ENCODE measurements at regions not wholly inside any gene's neighbourhood (a gene's known extent, or its start where the extent isn't known, plus 50 kb on each side); places are given as distances from the start of the nearest gene placed in this dataset.
A peak's percentile ranks its signal among the peaks of the same experiment; 100 is the strongest.
"Not testable (repeated sequence)": the region's sequence is repeated elsewhere in the genome, so short reads cannot be mapped to it uniquely, and the experiment has no call there.

GRCh38 chr1:70490153-70490552, 79.1 kb downstream of the CTH start:
- Histone ChIP-seq H3K27ac (no peak overlapping the region), H3K4me1 (replicated peaks in 1 of 2) (no peaks in the 10 kb centered on the region), H3K4me3 (no peak overlapping the region)
- WGBS, 10 experiments = 23 to 100% (median 74%) methylated on average over 1 of the region's 1 CpG
- no peak for ATAC-seq (replicated peaks in 6 of 8)
- in situ Hi-C loops (cut with MboI; ENCODE audit: low pct_unique_long_range_greater_than_20kb in 2 of 9, low sequenced_read_pairs in 9 of 9, unreplicated experiment in 9 of 9) = loop anchor here in 1 of 9 experiments (25.0 kb wide), 1 partner anchor 228 kb away; no protein-coding TSS in a partner anchor

GRCh38 chr1:70495370-70495769, 84.3 kb downstream of the CTH start:
- in situ Hi-C loops (cut with MboI; ENCODE audit: low pct_unique_long_range_greater_than_20kb in 2 of 9, low sequenced_read_pairs in 9 of 9, unreplicated experiment in 9 of 9) = loop anchor here in 1 of 9 experiments (25.0 kb wide), 1 partner anchor 233 kb away; no protein-coding TSS in a partner anchor
- H3K4me3 ChIP-seq = no peak overlapping the region
- no peak for ATAC-seq (replicated peaks in 6 of 8)
- 38 to 88% (median 59%) methylated on average over 1 to 2 of the region's 2 CpGs; no CpG with 5 or more reads in 1 of the 10 experiments for WGBS, 10 experiments
- peaks cover 0 to 5% of the 10 kb centered on the region in 2 donors for H3K4me1 ChIP-seq (replicated peaks in 1 of 2)
- no peak overlapping the region for H3K27ac ChIP-seq

GRCh38 chr1:70496181-70496580, 85.1 kb downstream of the CTH start:
- Histone ChIP-seq H3K4me1 (replicated peaks in 1 of 2) (peaks cover 0 to 5% of the 10 kb centered on the region in 2 donors), H3K4me3 (no peak overlapping the region), H3K27ac (no peak overlapping the region)
- WGBS, 10 experiments = 55 to 100% (median 76%) methylated on average over 1 to 2 of the region's 2 CpGs
- ATAC-seq (replicated peaks in 6 of 8) = no peak
- in situ Hi-C loops (cut with MboI; ENCODE audit: low pct_unique_long_range_greater_than_20kb in 2 of 9, low sequenced_read_pairs in 9 of 9, unreplicated experiment in 9 of 9) = loop anchor here in 1 of 9 experiments (25.0 kb wide), 1 partner anchor 234 kb away; no protein-coding TSS in a partner anchor

GRCh38 chr1:70497152-70497551, 86.1 kb downstream of the CTH start:
- H3K4me1 ChIP-seq (replicated peaks in 1 of 2) = peaks cover 0 to 7% of the 10 kb centered on the region in 2 donors
- in situ Hi-C loops (cut with MboI; ENCODE audit: low pct_unique_long_range_greater_than_20kb in 2 of 9, low sequenced_read_pairs in 9 of 9, unreplicated experiment in 9 of 9) = loop anchor here in 1 of 9 experiments (25.0 kb wide), 1 partner anchor 235 kb away; no protein-coding TSS in a partner anchor
- WGBS, 10 experiments = 35 to 92% (median 70%) methylated on average over 1 to 3 of the region's 3 CpGs; no CpG with 5 or more reads in 2 of the 10 experiments
- ATAC-seq (replicated peaks in 6 of 8) = no peak
- no peak overlapping the region for H3K27ac ChIP-seq
- H3K4me3 ChIP-seq = no peak overlapping the region

GRCh38 chr1:70498666-70499065, 87.6 kb downstream of the CTH start:
- no peak for ATAC-seq (replicated peaks in 6 of 8)
- Histone ChIP-seq H3K4me3 (no peak overlapping the region), H3K27ac (no peak overlapping the region), H3K4me1 (replicated peaks in 1 of 2) (peaks cover 0 to 9% of the 10 kb centered on the region in 2 donors)
- in situ Hi-C loops (cut with MboI; ENCODE audit: low pct_unique_long_range_greater_than_20kb in 2 of 9, low sequenced_read_pairs in 9 of 9, unreplicated experiment in 9 of 9) = loop anchor here in 1 of 9 experiments (25.0 kb wide), 1 partner anchor 236 kb away; no protein-coding TSS in a partner anchor
- WGBS, 10 experiments = 0 to 80% (median 42%) methylated on average over 1 to 2 of the region's 2 CpGs; no CpG with 5 or more reads in 1 of the 10 experiments

GRCh38 chr1:70499695-70500094, 88.6 kb downstream of the CTH start:
- Histone ChIP-seq H3K27ac (no peak overlapping the region), H3K4me1 (replicated peaks in 1 of 2) (peaks cover 0 to 9% of the 10 kb centered on the region in 2 donors), H3K4me3 (no peak overlapping the region)
- in situ Hi-C loops (cut with MboI; ENCODE audit: low pct_unique_long_range_greater_than_20kb in 2 of 9, low sequenced_read_pairs in 9 of 9, unreplicated experiment in 9 of 9) = loop anchor here in 1 of 9 experiments (25.0 kb wide), 1 partner anchor 237 kb away; no protein-coding TSS in a partner anchor
- ATAC-seq (replicated peaks in 6 of 8) = no peak
- 0 to 82% (median 36%) methylated on average over 1 of the region's 1 CpG; no CpG with 5 or more reads in 1 of the 10 experiments for WGBS, 10 experiments

- H3K4me1 ChIP-seq (replicated peaks in 1 of 2) = peaks cover 0 to 4% of the 10 kb centered on the region in 2 donors
- H3K27ac ChIP-seq = no peak overlapping the region
- H3K4me3 ChIP-seq = no peak overlapping the region
- ATAC-seq (replicated peaks in 6 of 8) = peak in 1 of 8 experiments; percentile 27
- 44 to 100% (median 93%) methylated on average over 1 of the region's 1 CpG; no CpG with 5 or more reads in 5 of the 10 experiments for WGBS, 10 experiments
- in situ Hi-C loops (cut with MboI; ENCODE audit: low pct_unique_long_range_greater_than_20kb in 2 of 9, low sequenced_read_pairs in 9 of 9, unreplicated experiment in 9 of 9) = no loop called here
Observed at GRCh38 chr1:70503358-70503757, 92.3 kb downstream of the CTH start.

- no peak overlapping the region for H3K27ac ChIP-seq
- no peak overlapping the region for H3K4me3 ChIP-seq
- peaks cover 0 to 4% of the 10 kb centered on the region in 2 donors for H3K4me1 ChIP-seq (replicated peaks in 1 of 2)
- 0 to 100% (median 83%) methylated on average over 1 to 7 of the region's 7 CpGs; no CpG with 5 or more reads in 2 of the 10 experiments for WGBS, 10 experiments
- in situ Hi-C loops (cut with MboI; ENCODE audit: low pct_unique_long_range_greater_than_20kb in 2 of 9, low sequenced_read_pairs in 9 of 9, unreplicated experiment in 9 of 9) = no loop called here
- ATAC-seq (replicated peaks in 6 of 8) = peak in 5 of 8 experiments; percentile 28 to 84 (median 44)
Observed at GRCh38 chr1:70504176-70504820, 93.2 kb downstream of the CTH start.

- in situ Hi-C loops (cut with MboI; ENCODE audit: low pct_unique_long_range_greater_than_20kb in 2 of 9, low sequenced_read_pairs in 9 of 9, unreplicated experiment in 9 of 9) = no loop called here
- no peak overlapping the region for H3K27ac ChIP-seq
- H3K4me3 ChIP-seq = no peak overlapping the region
- peaks cover 0 to 4% of the 10 kb centered on the region in 2 donors for H3K4me1 ChIP-seq (replicated peaks in 1 of 2)
- ATAC-seq (replicated peaks in 6 of 8) = peak in 3 of 8 experiments; percentile 43 to 69 (median 62)
- WGBS, 10 experiments = 8 to 100% (median 85%) methylated on average over 1 to 2 of the region's 2 CpGs; no CpG with 5 or more reads in 3 of the 10 experiments
Observed at GRCh38 chr1:70504821-70505193, 93.7 kb downstream of the CTH start.

GRCh38 chr1:70507991-70508390, 96.9 kb downstream of the CTH start:
- H3K27ac ChIP-seq; H3K4me3 ChIP-seq; ATAC-seq (replicated peaks in 6 of 8); in situ Hi-C loops (cut with MboI; ENCODE audit: low pct_unique_long_range_greater_than_20kb in 2 of 9, low sequenced_read_pairs in 9 of 9, unreplicated experiment in 9 of 9); H3K4me1 ChIP-seq (replicated peaks in 1 of 2): not testable (repeated sequence)
- 60 to 100% (median 85%) methylated on average over 1 to 3 of the region's 3 CpGs; no CpG with 5 or more reads in 1 of the 10 experiments for WGBS, 10 experiments

- peak; percentile 56 to 100 (median 76) for ATAC-seq (replicated peaks in 6 of 8)
- Histone ChIP-seq H3K27ac (no peak overlapping the region), H3K4me1 (replicated peaks in 1 of 2) (no peaks in the 10 kb centered on the region), H3K4me3 (no peak overlapping the region)
- in situ Hi-C loops (cut with MboI; ENCODE audit: low pct_unique_long_range_greater_than_20kb in 2 of 9, low sequenced_read_pairs in 9 of 9, unreplicated experiment in 9 of 9) = no loop called here
- WGBS, 10 experiments = 38 to 74% (median 63%) methylated on average over 5 to 19 of the region's 19 CpGs; no CpG with 5 or more reads in 1 of the 10 experiments
Observed at GRCh38 chr1:70509996-70510876, 99.2 kb downstream of the CTH start.

GRCh38 chr1:70517444-70517843, 106.4 kb downstream of the CTH start:
- Histone ChIP-seq H3K4me1 (replicated peaks in 1 of 2) (no peaks in the 10 kb centered on the region), H3K4me3 (no peak overlapping the region), H3K27ac (no peak overlapping the region)
- 60 to 100% (median 93%) methylated on average over 2 of the region's 2 CpGs for WGBS, 10 experiments
- no peak for ATAC-seq (replicated peaks in 6 of 8)
- in situ Hi-C loops (cut with MboI; ENCODE audit: low pct_unique_long_range_greater_than_20kb in 2 of 9, low sequenced_read_pairs in 9 of 9, unreplicated experiment in 9 of 9) = no loop called here

- H3K4me3 ChIP-seq = no peak overlapping the region
- ATAC-seq (replicated peaks in 6 of 8) = peak in 1 of 8 experiments; percentile 20
- in situ Hi-C loops (cut with MboI; ENCODE audit: low pct_unique_long_range_greater_than_20kb in 2 of 9, low sequenced_read_pairs in 9 of 9, unreplicated experiment in 9 of 9) = no loop called here
- no peak overlapping the region for H3K27ac ChIP-seq
- WGBS, 10 experiments = 40 to 100% (median 94%) methylated on average over 1 of the region's 1 CpG; no CpG with 5 or more reads in 2 of the 10 experiments
- H3K4me1 ChIP-seq (replicated peaks in 1 of 2) = no peaks in the 10 kb centered on the region
Observed at GRCh38 chr1:70518106-70518505, 107.0 kb downstream of the CTH start.
